Heart left ventricle (tissue), 16 donors: ENCODE measurements at regions not wholly inside any gene's neighbourhood (a gene's known extent, or its start where the extent isn't known, plus 50 kb on each side); places are given as distances from the start of the nearest gene placed in this dataset.

ENCODE experiments used
- ATAC-seq, 4 donors: fragments of 200-7000 bp; cut with Tn5 transposase; one replicate each; pipeline ENCODE4 v1.9.1; 2020 to 2022; ENCODE audit warnings: moderate library complexity in 4 of 4, mild to moderate bottlenecking in 3 of 4, moderate number of reproducible peaks in 1 of 4
- DNase-seq, 5 donors: peaks; one replicate each; pipeline ENCODE4 v3.0.0-alpha.2; 2020
- H3K27ac ChIP-seq, 12 donors: fragments of 200-600 bp; sonication (generic) in 4 of 12; one replicate each; pipeline versions ENCODE4 v1.5.0 to v1.8.0; 2016 to 2022; ENCODE audit warnings: mild to moderate bottlenecking in 2 of 12
- H3K27me3 ChIP-seq, 9 donors: fragments of 200-600 bp; sonication (generic) in 2 of 9; one replicate each; pipeline versions ENCODE4 v1.5.1 to v1.8.0; 2016 to 2022; ENCODE audit warnings: mild to moderate bottlenecking in 3 of 9
- H3K36me3 ChIP-seq, 9 donors: fragments of 200-600 bp; sonication (generic) in 2 of 9; one replicate each; pipeline versions ENCODE4 v1.5.0 to v1.8.0; 2018 to 2022; ENCODE audit warnings: mild to moderate bottlenecking in 2 of 9
- H3K4me1 ChIP-seq, 12 donors: fragments of 200-600 bp; sonication (generic) in 4 of 12; one replicate each; pipeline versions ENCODE4 v1.5.0 to v1.8.0; 2016 to 2022; ENCODE audit warnings: mild to moderate bottlenecking in 3 of 12
- H3K4me3 ChIP-seq, 12 donors: fragments of 200-600 bp; sonication (generic) in 4 of 12; one replicate each; pipeline versions ENCODE4 v1.5.0 to v1.8.0; 2017 to 2022; ENCODE audit warnings: mild to moderate bottlenecking in 9 of 12, moderate library complexity in 4 of 12
- H3K9me3 ChIP-seq, 12 donors: fragments of 200-600 bp; sonication (generic) in 4 of 12; one replicate each; pipeline versions ENCODE4 v1.5.0 to v1.8.0; 2016 to 2022; ENCODE audit warnings: mild to moderate bottlenecking in 1 of 12
- POLR2A ChIP-seq, 2 donors: fragments of 450-650 bp; IDR thresholded peaks; one replicate each; pipeline ENCODE4 v1.6.1; 2017; ENCODE audit warnings: antibody characterized with exemption in 2 of 2, mild to moderate bottlenecking in 2 of 2, moderate library complexity in 2 of 2
- WGBS, 4 donors: extraction: QIAGEN DNeasy Blood & Tissue Kit in 2 of 4; methylation state at CpG; one replicate each; pipeline versions ENCODE4 v1.1.5 to v1.1.7; 2013 to 2018; 5-methylcytosine and 5-hydroxymethylcytosine counted together
- intact Hi-C, 10 donors: fragments of 100-400 bp; cut with DNase I; formaldehyde crosslinking; loops; one replicate each; pipeline versions ENCODE4 v1.11.1 to v1.14.2; 2022
- TF ChIP-seq, protein P1 (sequence below), 12 donors: fragments of 200-600 bp; sonication (generic) in 4 of 12; IDR thresholded peaks; one replicate each; pipeline versions ENCODE4 v1.5.0 to v1.8.0; 2018 to 2022; ENCODE audit warnings: antibody characterized with exemption in 12 of 12, mild to moderate bottlenecking in 5 of 12
- donor health status: ischemic (EF 13 %, LVEDD 7.1; RV severe dilation, severe dysfunction).
- donor health status: healthy with polysubstance abuse.
- donor health status: DM: no; HTN: yes; CAD: no.
- donor health status: DM: no; HTN: no; CAD: no.
- donor health status: ischemic (EF 25% LVEDD 6.9; RV normal size, moderate dysfunction).
- donor health status: ischemic (EF 25% LVEDD 5.7; RV mildly dilated, moderate dysfunction).
- donor health status: healthy.
- donor health status: DM: yes; HTN: yes; CAD: no.
- donor health status: ischemic (EF 35%, LVEDD 5.7; RV mildly dilated, moderate dysfunction).
- donor health status: nonischemic (EF 11% LVEDD 7.7; RV severe dilation, severe dysfunction).
- donor health status: DM: yes; HTN: yes; CAD: no.
- donor health status: PGD.
- donor health status: ischemic (EF 29% LVEDD 5.4; RV normal size, mild dysfunction).
- donor health status: nonischemic (EF 23%, LVEDD 6.1; RV moderate dilation, normal function).

DNA sequence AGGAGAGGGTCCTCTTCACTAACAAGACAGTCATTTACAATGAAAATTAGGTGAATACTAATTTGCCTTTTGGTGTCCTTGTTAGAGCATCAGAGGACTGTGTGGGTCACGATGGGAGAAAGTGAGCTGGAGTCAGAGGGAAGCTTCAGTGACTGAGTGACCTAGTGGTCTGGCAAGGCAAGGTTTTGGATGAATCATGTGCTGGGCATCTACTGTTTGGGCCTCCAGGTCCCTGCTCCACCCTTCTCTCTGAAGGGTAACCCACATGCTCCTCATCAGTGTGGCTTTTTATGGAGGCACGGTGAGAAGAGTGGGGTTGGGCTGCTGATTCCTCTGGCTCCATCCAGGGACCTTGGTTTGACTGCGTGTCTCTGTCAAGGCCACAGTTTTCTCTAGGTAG lies 60.5 kb upstream of the EXOC2 start:
- TF ChIP-seq POLR2A (IDR thresholded peaks at IDR 0.05), result no peak
- TF ChIP-seq, protein P1, sequence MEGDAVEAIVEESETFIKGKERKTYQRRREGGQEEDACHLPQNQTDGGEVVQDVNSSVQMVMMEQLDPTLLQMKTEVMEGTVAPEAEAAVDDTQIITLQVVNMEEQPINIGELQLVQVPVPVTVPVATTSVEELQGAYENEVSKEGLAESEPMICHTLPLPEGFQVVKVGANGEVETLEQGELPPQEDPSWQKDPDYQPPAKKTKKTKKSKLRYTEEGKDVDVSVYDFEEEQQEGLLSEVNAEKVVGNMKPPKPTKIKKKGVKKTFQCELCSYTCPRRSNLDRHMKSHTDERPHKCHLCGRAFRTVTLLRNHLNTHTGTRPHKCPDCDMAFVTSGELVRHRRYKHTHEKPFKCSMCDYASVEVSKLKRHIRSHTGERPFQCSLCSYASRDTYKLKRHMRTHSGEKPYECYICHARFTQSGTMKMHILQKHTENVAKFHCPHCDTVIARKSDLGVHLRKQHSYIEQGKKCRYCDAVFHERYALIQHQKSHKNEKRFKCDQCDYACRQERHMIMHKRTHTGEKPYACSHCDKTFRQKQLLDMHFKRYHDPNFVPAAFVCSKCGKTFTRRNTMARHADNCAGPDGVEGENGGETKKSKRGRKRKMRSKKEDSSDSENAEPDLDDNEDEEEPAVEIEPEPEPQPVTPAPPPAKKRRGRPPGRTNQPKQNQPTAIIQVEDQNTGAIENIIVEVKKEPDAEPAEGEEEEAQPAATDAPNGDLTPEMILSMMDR (IDR thresholded peaks at IDR 0.05), result no peak
- no peak overlapping the region for H3K27ac ChIP-seq
- H3K36me3 ChIP-seq, result no peaks in the 10 kb centered on the region
- DNase-seq, result no peak
- no peak overlapping the region for H3K4me3 ChIP-seq
- intact Hi-C loops, result no loop called here
- no peaks in the 10 kb centered on the region for H3K4me1 ChIP-seq
- peaks cover 0 to 13% (median 0%) of the 10 kb centered on the region in 12 donors for H3K9me3 ChIP-seq
- 83 to 94% (median 92%) methylated on average over 3 of the region's 3 CpGs for WGBS, 4 donors
- peaks cover 0 to 2% (median 0%) of the 10 kb centered on the region in 9 donors for H3K27me3 ChIP-seq
- ATAC-seq, result no peak

DNA sequence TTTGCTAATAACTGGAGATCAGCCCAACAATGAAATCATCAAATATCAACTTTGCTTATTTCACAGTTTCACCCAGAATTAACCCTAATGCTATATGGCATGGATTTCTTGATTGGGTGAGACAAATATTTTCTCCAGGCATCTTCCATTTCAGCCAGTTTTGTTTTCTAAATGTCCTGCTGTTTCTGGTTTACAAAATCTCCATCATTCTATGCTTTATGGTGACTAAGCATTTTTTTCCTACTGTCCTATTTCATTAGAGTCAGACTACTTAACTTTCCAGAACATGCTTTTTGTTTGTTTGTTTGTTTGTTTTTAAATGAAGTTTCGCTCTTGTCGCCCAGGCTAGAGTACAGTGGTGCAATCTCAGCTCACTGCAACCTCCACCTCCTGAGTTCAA lies 59.5 kb upstream of the EXOC2 start:
- no peak overlapping the region for H3K27ac ChIP-seq
- WGBS, 4 donors, result 93 to 100% (median 94%) methylated on average over 2 of the region's 2 CpGs
- TF ChIP-seq, protein P1 (IDR thresholded peaks at IDR 0.05), result no peak
- no peak for TF ChIP-seq POLR2A (IDR thresholded peaks at IDR 0.05)
- DNase-seq (no peak), ATAC-seq (no peak)
- no peaks in the 10 kb centered on the region for H3K36me3 ChIP-seq
- H3K9me3 ChIP-seq, result peaks cover 0 to 13% (median 0%) of the 10 kb centered on the region in 12 donors
- no peak overlapping the region for H3K4me3 ChIP-seq
- intact Hi-C loops, result no loop called here
- H3K27me3 ChIP-seq, result peaks cover 0 to 2% (median 0%) of the 10 kb centered on the region in 9 donors
- H3K4me1 ChIP-seq, result no peaks in the 10 kb centered on the region

DNA sequence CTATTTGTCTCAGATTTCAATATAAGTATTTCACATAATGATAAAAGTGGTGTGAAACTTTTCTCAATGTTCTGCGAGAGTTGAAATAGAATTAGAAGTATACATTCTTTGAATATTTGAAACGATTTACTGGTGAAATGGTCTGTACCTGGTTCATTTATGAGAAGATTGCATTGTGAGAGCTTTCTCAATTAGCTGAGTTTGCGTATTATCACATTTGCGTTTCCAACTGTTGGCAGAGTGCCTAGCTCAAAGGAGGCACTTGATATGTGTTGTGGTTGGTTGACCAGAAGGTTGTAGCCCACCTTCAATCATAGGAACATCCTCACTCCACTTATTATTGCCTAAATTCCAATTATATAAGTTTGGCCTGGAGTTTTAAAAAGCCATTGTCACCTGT lies 58.8 kb upstream of the EXOC2 start:
- no peak for TF ChIP-seq POLR2A (IDR thresholded peaks at IDR 0.05)
- ATAC-seq (no peak), DNase-seq (no peak)
- no peak overlapping the region for H3K4me3 ChIP-seq
- H3K36me3 ChIP-seq, result no peaks in the 10 kb centered on the region
- peaks cover 0 to 2% (median 0%) of the 10 kb centered on the region in 9 donors for H3K27me3 ChIP-seq
- no peaks in the 10 kb centered on the region for H3K4me1 ChIP-seq
- peaks cover 0 to 13% (median 0%) of the 10 kb centered on the region in 12 donors for H3K9me3 ChIP-seq
- WGBS, 4 donors, result 62 to 68% (median 66%) methylated on average over 4 of the region's 4 CpGs
- H3K27ac ChIP-seq, result no peak overlapping the region
- intact Hi-C loops, result no loop called here

DNA sequence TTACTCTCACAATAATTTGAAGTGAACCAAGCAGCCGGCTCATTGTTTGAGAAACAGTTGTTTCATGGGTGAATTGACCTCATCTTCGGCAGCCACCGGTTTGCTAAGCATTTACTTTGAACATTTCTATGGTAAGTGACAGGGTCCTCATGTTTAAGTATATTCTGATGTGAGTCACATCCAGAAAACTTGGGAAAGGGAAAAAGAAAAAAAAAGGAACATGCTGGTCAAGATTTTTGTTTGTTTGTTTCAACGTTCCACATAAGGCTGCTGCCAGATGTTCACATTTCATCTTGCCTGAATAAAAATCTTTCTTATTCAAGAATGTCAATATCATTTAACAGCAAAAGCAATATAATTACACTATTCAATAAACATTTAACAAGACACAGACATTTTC lies 55.0 kb upstream of the EXOC2 start:
- Histone ChIP-seq H3K4me1 (no peaks in the 10 kb centered on the region), H3K9me3 (peaks cover 0 to 13% (median 0%) of the 10 kb centered on the region in 12 donors), H3K4me3 (no peak overlapping the region), H3K27ac (no peak overlapping the region), H3K36me3 (no peaks in the 10 kb centered on the region), H3K27me3 (peaks cover 0 to 2% (median 0%) of the 10 kb centered on the region in 9 donors)
- intact Hi-C loops, result no loop called here
- ATAC-seq (no peak), DNase-seq (no peak)
- TF ChIP-seq, protein P1 (IDR thresholded peaks at IDR 0.05), result no peak
- TF ChIP-seq POLR2A (IDR thresholded peaks at IDR 0.05), result no peak
- WGBS, 4 donors, result 81 to 88% (median 88%) methylated on average over 4 of the region's 4 CpGs

DNA sequence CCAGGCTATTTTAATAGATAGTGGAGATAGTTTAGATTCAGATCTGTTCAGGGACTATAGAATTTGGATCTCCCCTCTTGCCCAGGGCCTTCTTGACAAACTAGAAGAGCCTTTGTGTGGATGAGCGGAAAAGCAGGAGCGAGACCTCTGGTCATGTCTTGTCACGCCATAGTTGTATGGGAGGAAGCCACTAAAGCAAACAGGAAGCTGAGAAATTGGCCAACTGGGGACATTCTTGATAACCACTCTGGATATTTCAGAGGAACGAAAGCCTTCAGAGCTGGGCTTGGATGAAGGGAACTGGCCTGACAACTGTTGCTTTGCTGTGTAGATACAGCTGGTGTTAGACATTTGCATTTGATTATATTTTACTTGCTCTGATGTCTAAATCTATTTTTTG lies 54.1 kb upstream of the EXOC2 start:
- H3K36me3 ChIP-seq, result no peaks in the 10 kb centered on the region
- peaks cover 0 to 13% (median 0%) of the 10 kb centered on the region in 12 donors for H3K9me3 ChIP-seq
- no peak overlapping the region for H3K4me3 ChIP-seq
- H3K4me1 ChIP-seq, result no peaks in the 10 kb centered on the region
- no peak for TF ChIP-seq POLR2A (IDR thresholded peaks at IDR 0.05)
- TF ChIP-seq, protein P1 (IDR thresholded peaks at IDR 0.05), result no peak
- H3K27ac ChIP-seq, result no peak overlapping the region
- ATAC-seq, result no peak
- intact Hi-C loops, result no loop called here
- H3K27me3 ChIP-seq, result peaks cover 0 to 2% (median 0%) of the 10 kb centered on the region in 9 donors
- WGBS, 4 donors, result 68 to 80% (median 72%) methylated on average over 4 of the region's 4 CpGs
- DNase-seq, result no peak
